Trophoblast cell (in vitro differentiated cells and primary cell): ENCODE measurements at regions not wholly inside any gene's neighbourhood (a gene's known extent, or its start where the extent isn't known, plus 50 kb on each side); places are given as distances from the start of the nearest gene placed in this dataset.

Experiments
- DNase-seq, 2 donors: peaks; one replicate each; pipeline ENCODE4 v3.0.0-alpha.2; 2016
- H2AFZ ChIP-seq: 2 replicates; pipeline ENCODE4 v1.6.1; 2013; ENCODE audit warnings: low read length, moderate library complexity, mild to moderate bottlenecking; ENCODE audit not compliant: insufficient read depth, poor library complexity
- H2AK5ac ChIP-seq: 2 replicates; pipeline ENCODE4 v1.6.1; 2013; ENCODE audit warnings: mild to moderate bottlenecking, low read length
- H2BK120ac ChIP-seq: 2 replicates; pipeline ENCODE4 v1.6.1; 2013; ENCODE audit warnings: low read length, mild to moderate bottlenecking, moderate library complexity; ENCODE audit not compliant: insufficient read depth, poor library complexity
- H2BK12ac ChIP-seq: 2 replicates; pipeline ENCODE4 v1.6.1; 2013; ENCODE audit warnings: mild to moderate bottlenecking, low read length, moderate library complexity
- H2BK5ac ChIP-seq: 2 replicates; pipeline ENCODE4 v1.6.1; 2013; ENCODE audit warnings: low read length, low read depth, moderate library complexity, mild to moderate bottlenecking; ENCODE audit not compliant: poor library complexity
- H3K14ac ChIP-seq: 2 replicates; pipeline ENCODE4 v1.6.1; 2013; ENCODE audit warnings: mild to moderate bottlenecking, low read length
- H3K18ac ChIP-seq: 2 replicates; pipeline ENCODE4 v1.6.1; 2013; ENCODE audit warnings: mild to moderate bottlenecking, low read length
- H3K23ac ChIP-seq: 2 replicates; pipeline ENCODE4 v1.6.1; 2013; ENCODE audit warnings: low read length
- H3K27ac ChIP-seq: 2 replicates; pipeline ENCODE4 v1.5.1; 2013; ENCODE audit warnings: low read depth, mild to moderate bottlenecking, inconsistent platforms, low read length, moderate library complexity
- H3K27me3 ChIP-seq: 2 replicates; pipeline ENCODE4 v1.6.1; 2013; ENCODE audit warnings: inconsistent platforms, mild to moderate bottlenecking, low read length, moderate library complexity; ENCODE audit not compliant: insufficient read depth
- H3K36me3 ChIP-seq, 2 experiments: 1 replicate in 1 of 2; 2 replicates in 1 of 2; pipeline ENCODE4 v1.6.1; 2013; ENCODE audit warnings: low read length in 2 of 2, mild to moderate bottlenecking in 2 of 2, moderate library complexity in 1 of 2; ENCODE audit not compliant: insufficient read depth in 2 of 2, control insufficient read depth in 1 of 2
- H3K4ac ChIP-seq: 2 replicates; pipeline ENCODE4 v1.6.1; 2013; ENCODE audit warnings: low read depth, mild to moderate bottlenecking, low read length, moderate library complexity
- H3K4me1 ChIP-seq, 2 experiments: 1 replicate in 1 of 2; 2 replicates in 1 of 2; pipeline ENCODE4 v1.6.1; 2013; ENCODE audit warnings: low read length in 2 of 2, mild to moderate bottlenecking in 2 of 2, moderate library complexity in 1 of 2; ENCODE audit not compliant: insufficient read depth in 2 of 2, control insufficient read depth in 1 of 2
- H3K4me2 ChIP-seq: 2 replicates; pipeline ENCODE4 v1.6.1; 2013; ENCODE audit warnings: inconsistent platforms, mild to moderate bottlenecking, low read length, moderate library complexity
- H3K4me3 ChIP-seq: 2 replicates; pipeline ENCODE4 v1.5.1; 2013; ENCODE audit warnings: mild to moderate bottlenecking, low read depth, low read length, inconsistent platforms
- H3K79me1 ChIP-seq: one replicate; pipeline ENCODE4 v1.6.1; 2013; ENCODE audit warnings: low read length
- H3K79me2 ChIP-seq: 2 replicates; pipeline ENCODE4 v1.6.1; 2013; ENCODE audit warnings: low read length, mild to moderate bottlenecking; ENCODE audit not compliant: control insufficient read depth, insufficient read depth, poor library complexity
- H3K9ac ChIP-seq: 2 replicates; pipeline ENCODE4 v1.6.1; 2013; ENCODE audit warnings: mild to moderate bottlenecking, low read length
- H3K9me3 ChIP-seq: 2 replicates; pipeline ENCODE4 v1.6.1; 2013; ENCODE audit warnings: low read depth, mild to moderate bottlenecking, control low read depth, inconsistent platforms, low read length; ENCODE audit not compliant: insufficient read depth
- H4K12ac ChIP-seq: 2 replicates; pipeline ENCODE4 v1.6.1; 2013; ENCODE audit warnings: low read depth, mild to moderate bottlenecking, low read length, moderate library complexity
- H4K8ac ChIP-seq: 2 replicates; pipeline ENCODE4 v1.6.1; 2013; ENCODE audit warnings: low read depth, mild to moderate bottlenecking, low read length, moderate library complexity
- H4K91ac ChIP-seq: one replicate; pipeline ENCODE4 v1.6.1; 2013; ENCODE audit warnings: low read depth, mild to moderate bottlenecking, low read length, moderate library complexity
- WGBS: extraction: QIAGEN DNeasy Blood & Tissue Kit; methylation state at CpG from one replicate; pipeline ENCODE4 v1.1.7; 2013; ENCODE audit warnings: missing lambda C conversion rate; ENCODE audit not compliant: insufficient read length, insufficient coverage; ENCODE audit errors: extremely low coverage; 5-methylcytosine and 5-hydroxymethylcytosine counted together

- H3K79me2 ChIP-seq: no peaks in the 10 kb centered on the region
- H3K27me3 ChIP-seq: no peaks in the 10 kb centered on the region
- no peaks in the 10 kb centered on the region for H3K4me1 ChIP-seq
- no peak overlapping the region for H3K9ac ChIP-seq
- H3K18ac ChIP-seq: no peak overlapping the region
- no peak overlapping the region for H2BK120ac ChIP-seq
- H3K36me3 ChIP-seq: no peaks in the 10 kb centered on the region
- H3K4me3 ChIP-seq: no peak overlapping the region
- no peak overlapping the region for H4K8ac ChIP-seq
- H3K23ac ChIP-seq: no peak overlapping the region
- H3K4me2 ChIP-seq: no peak overlapping the region
- no peak overlapping the region for H2BK5ac ChIP-seq
- no peak overlapping the region for H4K12ac ChIP-seq
- no peak overlapping the region for H3K14ac ChIP-seq
- peaks cover under 1% of the 10 kb centered on the region for H3K9me3 ChIP-seq
- no peak overlapping the region for H2BK12ac ChIP-seq
- no peak overlapping the region for H2AFZ ChIP-seq
- no peak overlapping the region for H2AK5ac ChIP-seq
- H4K91ac ChIP-seq: no peak overlapping the region
- H3K27ac ChIP-seq: no peak overlapping the region
- DNase-seq: peak in 1 of 2 donors; percentile 18
- no peaks in the 10 kb centered on the region for H3K79me1 ChIP-seq
- no CpG with 5 or more reads among the region's 6 CpGs for WGBS
- H3K4ac ChIP-seq: no peak overlapping the region
These were observed 161.6 kb upstream of the FAT1 start for GRCh38 chr4:186885289-186885688.

DNA sequence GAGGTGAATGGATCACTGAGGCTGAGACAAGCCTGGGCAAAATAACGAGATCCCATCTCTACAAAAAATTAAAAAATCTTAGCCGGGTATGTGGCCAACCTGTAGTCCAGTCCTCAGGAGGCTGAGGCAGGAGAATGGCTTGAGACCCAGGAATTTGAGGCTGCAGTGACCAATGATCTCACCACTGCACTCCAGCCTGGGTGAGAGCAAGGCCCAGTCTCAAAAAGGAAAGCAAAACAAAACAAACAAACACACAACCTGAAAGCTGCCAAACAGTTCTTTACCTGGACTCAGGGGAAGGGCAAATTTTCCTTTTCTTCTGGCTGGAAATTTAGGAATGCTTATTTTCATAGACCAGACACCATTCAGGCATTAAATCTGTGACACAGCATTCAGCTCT is 163.1 kb upstream of the FAT1 start:
- Histone ChIP-seq H2AFZ (no peak overlapping the region), H3K9me3 (peaks cover 2% of the 10 kb centered on the region), H2BK120ac (no peak overlapping the region), H3K9ac (no peak overlapping the region), H3K27ac (no peak overlapping the region), H2BK12ac (no peak overlapping the region), H4K91ac (no peak overlapping the region), H3K79me2 (no peaks in the 10 kb centered on the region), H3K36me3 (no peaks in the 10 kb centered on the region), H3K23ac (no peak overlapping the region), H3K4ac (no peak overlapping the region), H4K12ac (no peak overlapping the region), H3K27me3 (no peaks in the 10 kb centered on the region), H2AK5ac (no peak overlapping the region), H3K14ac (no peak overlapping the region), H4K8ac (no peak overlapping the region), H3K79me1 (no peaks in the 10 kb centered on the region), H3K18ac (no peak overlapping the region), H3K4me1 (no peaks in the 10 kb centered on the region), H2BK5ac (no peak overlapping the region), H3K4me3 (no peak overlapping the region), H3K4me2 (no peak overlapping the region)
- no CpG with 5 or more reads among the region's 2 CpGs for WGBS
- peak in 1 of 2 donors; percentile 42 for DNase-seq

- H3K9me3 ChIP-seq: peaks cover 2% of the 10 kb centered on the region
- no CpG with 5 or more reads among the region's 6 CpGs for WGBS
- H3K4me3 ChIP-seq: no peak overlapping the region
- H3K18ac ChIP-seq: no peak overlapping the region
- H2AK5ac ChIP-seq: no peak overlapping the region
- no peak overlapping the region for H3K23ac ChIP-seq
- no peak overlapping the region for H2BK12ac ChIP-seq
- peak in 1 of 2 donors; percentile 8 for DNase-seq
- H3K4ac ChIP-seq: no peak overlapping the region
- no peaks in the 10 kb centered on the region for H3K4me1 ChIP-seq
- H3K14ac ChIP-seq: no peak overlapping the region
- no peak overlapping the region for H3K9ac ChIP-seq
- no peaks in the 10 kb centered on the region for H3K36me3 ChIP-seq
- H2AFZ ChIP-seq: no peak overlapping the region
- H4K12ac ChIP-seq: no peak overlapping the region
- no peak overlapping the region for H2BK5ac ChIP-seq
- H3K4me2 ChIP-seq: no peak overlapping the region
- H4K91ac ChIP-seq: no peak overlapping the region
- H3K27me3 ChIP-seq: no peaks in the 10 kb centered on the region
- no peak overlapping the region for H4K8ac ChIP-seq
- H2BK120ac ChIP-seq: no peak overlapping the region
- H3K79me2 ChIP-seq: no peaks in the 10 kb centered on the region
- H3K79me1 ChIP-seq: no peaks in the 10 kb centered on the region
- H3K27ac ChIP-seq: no peak overlapping the region
These were observed 163.6 kb upstream of the FAT1 start for GRCh38 chr4:186887291-186887700.

DNA sequence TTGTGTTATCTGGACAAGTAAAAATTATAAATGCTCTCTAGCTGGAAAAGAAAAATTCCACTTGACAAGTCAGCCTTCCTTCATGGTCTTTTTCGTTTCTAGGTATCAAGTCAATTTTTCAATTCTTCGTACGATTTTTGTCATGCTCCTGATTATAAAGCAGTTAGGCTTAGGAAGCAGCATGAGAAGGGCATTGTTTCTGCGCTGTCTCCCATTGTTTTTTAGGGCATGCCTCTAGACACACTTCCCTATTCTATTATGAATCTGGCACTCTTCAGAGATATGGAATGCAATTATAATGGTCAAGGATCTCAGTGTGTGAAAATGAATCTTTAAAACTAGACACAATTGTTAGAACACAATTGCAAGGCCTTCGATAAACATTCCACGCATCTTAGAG is 164.1 kb upstream of the FAT1 start:
- Histone ChIP-seq H3K36me3 (no peaks in the 10 kb centered on the region), H3K4me3 (no peak overlapping the region), H3K4ac (no peak overlapping the region), H3K18ac (no peak overlapping the region), H3K27me3 (no peaks in the 10 kb centered on the region), H4K12ac (no peak overlapping the region), H2AFZ (no peak overlapping the region), H2AK5ac (no peak overlapping the region), H3K9me3 (peaks cover 2% of the 10 kb centered on the region), H4K91ac (no peak overlapping the region), H3K79me2 (no peaks in the 10 kb centered on the region), H2BK120ac (no peak overlapping the region), H3K4me2 (no peak overlapping the region), H3K27ac (no peak overlapping the region), H2BK5ac (no peak overlapping the region), H3K4me1 (no peaks in the 10 kb centered on the region), H3K79me1 (no peaks in the 10 kb centered on the region), H3K23ac (no peak overlapping the region), H3K14ac (no peak overlapping the region), H2BK12ac (no peak overlapping the region), H3K9ac (no peak overlapping the region), H4K8ac (no peak overlapping the region)
- no CpG with 5 or more reads among the region's 6 CpGs for WGBS
- no peak for DNase-seq
